T-helper 17 cell (primary cell): ENCODE measurements at regions not wholly inside any gene's neighbourhood (a gene's known extent, or its start where the extent isn't known, plus 50 kb on each side); places are given as distances from the start of the nearest gene placed in this dataset.

Experiments used
- ATAC-seq: fragments of 150-1000 bp; cut with Tn5 transposase; 2 replicates; pipeline ENCODE4 v1.10.0; 2021; ENCODE audit warnings: mild to moderate bottlenecking, moderate library complexity
- DNase-seq, 3 donors: peaks; one replicate each; pipeline versions ENCODE4 v3.0.0 to v3.0.0-alpha.2; 2020 to 2021
- H3K9me3 ChIP-seq: one replicate; pipeline ENCODE4 v1.7.0; 2013; ENCODE audit warnings: low read length, mild to moderate bottlenecking; ENCODE audit not compliant: control insufficient read depth, poor library complexity, severe bottlenecking
- H3K27ac Mint-ChIP-seq: one replicate; pipeline ENCODE4 v1.8.0; 2022; ENCODE audit warnings: mild to moderate bottlenecking, moderate library complexity, mixed read lengths
- H3K27me3 Mint-ChIP-seq: one replicate; pipeline ENCODE4 v1.8.0; 2022; ENCODE audit warnings: mixed read lengths
- H3K36me3 Mint-ChIP-seq: one replicate; pipeline ENCODE4 v1.8.0; 2022; ENCODE audit warnings: low read depth, mixed read lengths
- H3K4me1 Mint-ChIP-seq: one replicate; pipeline ENCODE4 v1.8.0; 2022; ENCODE audit warnings: mild to moderate bottlenecking, mixed read lengths
- H3K4me3 Mint-ChIP-seq: one replicate; pipeline ENCODE4 v1.8.0; 2022; ENCODE audit warnings: mild to moderate bottlenecking, moderate library complexity, mixed read lengths

GRCh38 chr4:177546745-177547144 lies 104.5 kb upstream of the AGA start:
- Mint-ChIP-seq H3K4me3 (no peak overlapping the region), H3K27me3 (no peaks in the 10 kb centered on the region)
- ATAC-seq, result no peak

GRCh38 chr4:177547985-177548384 lies 105.7 kb upstream of the AGA start:
- peaks cover 3% of the 10 kb centered on the region for H3K4me1 Mint-ChIP-seq
- ATAC-seq, result no peak
- DNase-seq, result no peak
- H3K36me3 Mint-ChIP-seq, result no peaks in the 10 kb centered on the region
- no peaks in the 10 kb centered on the region for H3K27me3 Mint-ChIP-seq
- no peak overlapping the region for H3K27ac Mint-ChIP-seq
- H3K4me3 Mint-ChIP-seq, result no peak overlapping the region
- no peaks in the 10 kb centered on the region for H3K9me3 ChIP-seq

More at GRCh38 chr4:177546745-177547144, 104.5 kb upstream of the AGA start:
- Mint-ChIP-seq H3K4me1 (peaks cover 3% of the 10 kb centered on the region), H3K36me3 (no peaks in the 10 kb centered on the region), H3K27ac (no peak overlapping the region)
- no peaks in the 10 kb centered on the region for H3K9me3 ChIP-seq
- DNase-seq, result no peak

GRCh38 chr4:177555007-177555574 lies 112.9 kb upstream of the AGA start:
- no peaks in the 10 kb centered on the region for H3K9me3 ChIP-seq
- Mint-ChIP-seq H3K4me3 (no peak overlapping the region), H3K4me1 (no peaks in the 10 kb centered on the region), H3K27ac (no peak overlapping the region), H3K27me3 (no peaks in the 10 kb centered on the region), H3K36me3 (no peaks in the 10 kb centered on the region)
- no peak for ATAC-seq
- no peak for DNase-seq

- Mint-ChIP-seq H3K27ac (no peak overlapping the region), H3K27me3 (no peaks in the 10 kb centered on the region), H3K4me1 (no peaks in the 10 kb centered on the region), H3K36me3 (no peaks in the 10 kb centered on the region), H3K4me3 (no peak overlapping the region)
- ATAC-seq, result no peak
- H3K9me3 ChIP-seq, result no peaks in the 10 kb centered on the region
- no peak for DNase-seq
Measured at GRCh38 chr4:177557416-177557815, 115.2 kb upstream of the AGA start.

GRCh38 chr4:177558995-177559394 lies 116.8 kb upstream of the AGA start:
- no peaks in the 10 kb centered on the region for H3K36me3 Mint-ChIP-seq
- no peaks in the 10 kb centered on the region for H3K4me1 Mint-ChIP-seq
- DNase-seq (no peak), ATAC-seq (no peak)
- no peak overlapping the region for H3K4me3 Mint-ChIP-seq
- no peaks in the 10 kb centered on the region for H3K27me3 Mint-ChIP-seq
- no peaks in the 10 kb centered on the region for H3K9me3 ChIP-seq
- no peak overlapping the region for H3K27ac Mint-ChIP-seq

- no peaks in the 10 kb centered on the region for H3K36me3 Mint-ChIP-seq
- ATAC-seq, result no peak
Measured at GRCh38 chr4:177562163-177562562, 119.9 kb upstream of the AGA start.

GRCh38 chr4:177562859-177563258 lies 120.6 kb upstream of the AGA start:
- ATAC-seq (no peak), DNase-seq (no peak)
- no peaks in the 10 kb centered on the region for H3K9me3 ChIP-seq
- no peaks in the 10 kb centered on the region for H3K27me3 Mint-ChIP-seq
- no peak overlapping the region for H3K27ac Mint-ChIP-seq
- peaks cover 2% of the 10 kb centered on the region for H3K4me1 Mint-ChIP-seq
- no peak overlapping the region for H3K4me3 Mint-ChIP-seq
- no peaks in the 10 kb centered on the region for H3K36me3 Mint-ChIP-seq

More at GRCh38 chr4:177562163-177562562, 119.9 kb upstream of the AGA start:
- no peaks in the 10 kb centered on the region for H3K9me3 ChIP-seq
- DNase-seq, result no peak
- Mint-ChIP-seq H3K27ac (no peak overlapping the region), H3K4me3 (no peak overlapping the region), H3K27me3 (no peaks in the 10 kb centered on the region), H3K4me1 (peaks cover 2% of the 10 kb centered on the region)

GRCh38 chr4:177566691-177567090 lies 124.5 kb upstream of the AGA start:
- DNase-seq, result no peak
- Mint-ChIP-seq H3K27ac (no peak overlapping the region), H3K27me3 (no peaks in the 10 kb centered on the region), H3K4me1 (peaks cover 2% of the 10 kb centered on the region), H3K4me3 (no peak overlapping the region), H3K36me3 (no peaks in the 10 kb centered on the region)
- no peak for ATAC-seq
- no peaks in the 10 kb centered on the region for H3K9me3 ChIP-seq

GRCh38 chr4:177568931-177569330 lies 126.7 kb upstream of the AGA start:
- ATAC-seq, result no peak
- H3K9me3 ChIP-seq, result no peaks in the 10 kb centered on the region
- Mint-ChIP-seq H3K4me3 (no peak overlapping the region), H3K4me1 (peaks cover 2% of the 10 kb centered on the region), H3K27ac (no peak overlapping the region), H3K27me3 (no peaks in the 10 kb centered on the region), H3K36me3 (no peaks in the 10 kb centered on the region)
- DNase-seq, result no peak

- ATAC-seq, result no peak
- H3K27me3 Mint-ChIP-seq, result no peaks in the 10 kb centered on the region
- H3K4me3 Mint-ChIP-seq, result no peak overlapping the region
- H3K4me1 Mint-ChIP-seq, result peaks cover 2% of the 10 kb centered on the region
- DNase-seq, result no peak
- no peaks in the 10 kb centered on the region for H3K36me3 Mint-ChIP-seq
- no peaks in the 10 kb centered on the region for H3K9me3 ChIP-seq
- H3K27ac Mint-ChIP-seq, result no peak overlapping the region
Measured at GRCh38 chr4:177569434-177569833, 127.2 kb upstream of the AGA start.

- no peak overlapping the region for H3K27ac Mint-ChIP-seq
- H3K9me3 ChIP-seq, result no peaks in the 10 kb centered on the region
- DNase-seq, result no peak
- no peaks in the 10 kb centered on the region for H3K4me1 Mint-ChIP-seq
- H3K36me3 Mint-ChIP-seq, result no peaks in the 10 kb centered on the region
- no peak overlapping the region for H3K4me3 Mint-ChIP-seq
- peaks cover 6% of the 10 kb centered on the region for H3K27me3 Mint-ChIP-seq
- ATAC-seq, result no peak
Measured at GRCh38 chr4:177573507-177573906, 131.3 kb upstream of the AGA start.

GRCh38 chr4:177574446-177574845 lies 132.2 kb upstream of the AGA start:
- Mint-ChIP-seq H3K4me1 (no peaks in the 10 kb centered on the region), H3K4me3 (no peak overlapping the region), H3K27me3 (peaks cover 6% of the 10 kb centered on the region), H3K27ac (no peak overlapping the region), H3K36me3 (no peaks in the 10 kb centered on the region)
- DNase-seq (no peak), ATAC-seq (no peak)
- H3K9me3 ChIP-seq, result no peaks in the 10 kb centered on the region

- H3K4me3 Mint-ChIP-seq, result no peak overlapping the region
- H3K9me3 ChIP-seq, result no peaks in the 10 kb centered on the region
- ATAC-seq (no peak), DNase-seq (no peak)
- H3K27me3 Mint-ChIP-seq, result peaks cover 6% of the 10 kb centered on the region
- no peak overlapping the region for H3K27ac Mint-ChIP-seq
- no peaks in the 10 kb centered on the region for H3K4me1 Mint-ChIP-seq
- H3K36me3 Mint-ChIP-seq, result no peaks in the 10 kb centered on the region
Measured at GRCh38 chr4:177579649-177580048, 137.4 kb upstream of the AGA start.

- Mint-ChIP-seq H3K36me3 (no peaks in the 10 kb centered on the region), H3K27ac (no peak overlapping the region), H3K4me1 (no peaks in the 10 kb centered on the region), H3K27me3 (no peaks in the 10 kb centered on the region), H3K4me3 (no peak overlapping the region)
- ATAC-seq (no peak), DNase-seq (no peak)
- no peaks in the 10 kb centered on the region for H3K9me3 ChIP-seq
Measured at GRCh38 chr4:177582992-177583391, 140.8 kb upstream of the AGA start.
